ENCODE measurements at regions not wholly inside any gene's neighbourhood (a gene's known extent, or its start where the extent isn't known, plus 50 kb on each side); places are given as distances from the start of the nearest gene placed in this dataset.

DNA sequence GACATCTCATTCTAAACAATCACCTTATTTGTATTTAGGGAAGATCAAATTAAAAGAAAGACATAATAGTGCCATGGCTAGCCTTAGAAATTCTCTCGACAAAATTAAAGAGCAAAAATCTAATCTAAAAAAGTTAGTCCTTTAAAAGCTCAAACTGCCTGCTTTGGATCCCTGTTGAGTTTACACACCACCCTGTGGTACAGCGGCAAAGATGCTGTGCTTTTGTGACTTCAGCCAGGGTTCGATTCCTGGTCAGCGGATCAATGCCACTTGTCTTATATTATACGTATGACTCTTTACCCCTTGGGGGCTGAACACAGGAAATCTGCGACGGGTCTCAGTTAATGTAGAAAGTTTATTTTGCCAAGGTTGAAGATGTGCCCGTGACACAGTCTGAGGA, 51.3 kb upstream of the VOPP1 start:
- DNase-seq: no peak

DNA sequence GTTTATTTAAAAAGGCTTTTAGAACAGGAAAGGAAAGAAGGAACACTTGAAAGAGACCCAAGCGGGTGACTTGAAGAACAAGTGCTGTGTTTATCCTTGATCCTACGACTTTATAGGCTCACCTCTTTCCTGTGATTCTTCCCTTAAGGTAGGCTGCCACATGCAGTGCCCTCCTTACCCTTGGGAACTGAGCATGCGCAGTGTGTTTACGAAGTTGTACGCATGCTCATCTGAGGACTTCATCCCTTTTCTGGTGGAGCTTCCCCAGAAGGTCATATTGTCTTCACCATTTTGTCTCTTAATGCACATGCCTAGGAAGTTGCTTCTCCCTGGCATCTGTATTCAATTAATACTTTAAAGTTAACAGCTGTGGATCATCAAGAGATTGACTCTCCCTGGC, 49.9 kb upstream of the VOPP1 start:
- no peak for DNase-seq
